ENCODE measurements at regions not wholly inside any gene's neighbourhood (a gene's known extent, or its start where the extent isn't known, plus 50 kb on each side); places are given as distances from the start of the nearest gene placed in this dataset.

GRCh38 chr9:31700252-31701045, 684.0 kb upstream of the ACO1 start:
- 94% methylated on average over 3 of the region's 3 CpGs for WGBS
- TF ChIP-seq EP300 (IDR thresholded peaks at IDR 0.05) (no peak), POLR2AphosphoS5 (IDR thresholded peaks at IDR 0.05) (no peak), POLR2A (IDR thresholded peaks at IDR 0.05; ENCODE audit: low read depth) (no peak), CTCF (IDR thresholded peaks at IDR 0.05) (no peak)
- DNase-seq (ENCODE audit: extremely low spot score), result no peak
- no peak overlapping the region for H3K27ac ChIP-seq (replicated peaks in 1 of 4)
- no peak overlapping the region for H3K4me3 ChIP-seq
- no peaks in the 10 kb centered on the region for H3K4me1 ChIP-seq
- intact Hi-C loops (cut with DNase I), result no loop called here
- H3K9me3 ChIP-seq, result no peaks in the 10 kb centered on the region
- H3K36me3 ChIP-seq, result no peaks in the 10 kb centered on the region
- H3K27me3 ChIP-seq, result no peaks in the 10 kb centered on the region

GRCh38 chr9:31702957-31703356, 681.5 kb upstream of the ACO1 start:
- 93% methylated on average over 1 of the region's 1 CpG for WGBS
- no peaks in the 10 kb centered on the region for H3K36me3 ChIP-seq
- H3K9me3 ChIP-seq, result no peaks in the 10 kb centered on the region
- no peaks in the 10 kb centered on the region for H3K4me1 ChIP-seq
- H3K27ac ChIP-seq (replicated peaks in 1 of 4), result no peak overlapping the region
- intact Hi-C loops (cut with DNase I), result no loop called here
- no peak for DNase-seq (ENCODE audit: extremely low spot score)
- no peaks in the 10 kb centered on the region for H3K27me3 ChIP-seq
- H3K4me3 ChIP-seq, result no peak overlapping the region
- TF ChIP-seq EP300 (IDR thresholded peaks at IDR 0.05), result no peak

- Histone ChIP-seq H3K4me3 (no peak overlapping the region), H3K27me3 (no peaks in the 10 kb centered on the region), H3K9me3 (no peaks in the 10 kb centered on the region), H3K36me3 (no peaks in the 10 kb centered on the region), H3K4me1 (no peaks in the 10 kb centered on the region), H3K27ac (replicated peaks in 1 of 4) (no peak overlapping the region)
- DNase-seq (ENCODE audit: extremely low spot score), result no peak
- intact Hi-C loops (cut with DNase I), result no loop called here
- TF ChIP-seq POLR2AphosphoS5 (IDR thresholded peaks at IDR 0.05) (no peak), CTCF (IDR thresholded peaks at IDR 0.05) (no peak), POLR2A (IDR thresholded peaks at IDR 0.05; ENCODE audit: low read depth) (no peak), EP300 (IDR thresholded peaks at IDR 0.05) (no peak)
- WGBS, result 68% methylated on average over 4 of the region's 4 CpGs
Observed at GRCh38 chr9:31715250-31715649, 669.2 kb upstream of the ACO1 start.

- Histone ChIP-seq H3K9me3 (no peaks in the 10 kb centered on the region), H3K27ac (replicated peaks in 1 of 4) (no peak overlapping the region), H3K4me1 (no peaks in the 10 kb centered on the region), H3K4me3 (no peak overlapping the region), H3K27me3 (no peaks in the 10 kb centered on the region), H3K36me3 (no peaks in the 10 kb centered on the region)
- no peak for DNase-seq (ENCODE audit: extremely low spot score)
- intact Hi-C loops (cut with DNase I), result no loop called here
- no peak for TF ChIP-seq EP300 (IDR thresholded peaks at IDR 0.05)
- TF ChIP-seq POLR2A (IDR thresholded peaks at IDR 0.05; ENCODE audit: low read depth), result no peak
- TF ChIP-seq POLR2AphosphoS5 (IDR thresholded peaks at IDR 0.05), result no peak
- no peak for TF ChIP-seq CTCF (IDR thresholded peaks at IDR 0.05)
- 84% methylated on average over 4 of the region's 4 CpGs for WGBS
Observed at GRCh38 chr9:31719262-31719661, 665.2 kb upstream of the ACO1 start.

- H3K27me3 ChIP-seq, result no peaks in the 10 kb centered on the region
- H3K27ac ChIP-seq (replicated peaks in 1 of 4), result no peak overlapping the region
- WGBS, result 94% methylated on average over 5 of the region's 6 CpGs
- no peaks in the 10 kb centered on the region for H3K9me3 ChIP-seq
- H3K4me1 ChIP-seq, result no peaks in the 10 kb centered on the region
- no peak overlapping the region for H3K4me3 ChIP-seq
- TF ChIP-seq EP300 (IDR thresholded peaks at IDR 0.05), result no peak
- TF ChIP-seq CTCF (IDR thresholded peaks at IDR 0.05), result no peak
- TF ChIP-seq POLR2AphosphoS5 (IDR thresholded peaks at IDR 0.05), result no peak
- TF ChIP-seq POLR2A (IDR thresholded peaks at IDR 0.05; ENCODE audit: low read depth), result no peak
- no peak for DNase-seq (ENCODE audit: extremely low spot score)
- intact Hi-C loops (cut with DNase I), result no loop called here
- H3K36me3 ChIP-seq, result no peaks in the 10 kb centered on the region
Observed at GRCh38 chr9:31730398-31730797, 654.0 kb upstream of the ACO1 start.

All from esophagus muscularis mucosa (tissue), 4 donors.